CD4-positive, alpha-beta T cell (primary cell): ENCODE measurements at regions not wholly inside any gene's neighbourhood (a gene's known extent, or its start where the extent isn't known, plus 50 kb on each side); places are given as distances from the start of the nearest gene placed in this dataset.

Source experiments
- ATAC-seq: fragments of 200-7000 bp; cut with Tn5 transposase; one replicate; pipeline ENCODE4 v1.10.0; 2022; ENCODE audit warnings: mild to moderate bottlenecking; ENCODE audit not compliant: poor library complexity
- CTCF ChIA-PET: fragments of 350-600 bp; sonication (Branson Sonifier 250); formaldehyde crosslinking; loops from one replicate; lab custom pipeline; 2021; ENCODE audit warnings: antibody characterized with exemption, inconsistent platforms; lab: Charles Lee
- POLR2A ChIA-PET: fragments of 350-600 bp; sonication (Branson Sonifier 250); formaldehyde crosslinking; loops from one replicate; lab custom pipeline; 2021; ENCODE audit warnings: antibody characterized with exemption, inconsistent platforms; lab: Charles Lee
- DNase-seq, 14 experiments: peaks; one replicate each; pipeline ENCODE4 v3.0.0-alpha.2; 2013 to 2020; ENCODE audit warnings: mixed read lengths in 2 of 14
- H3K27ac ChIP-seq, 2 donors: one replicate each; pipeline versions ENCODE4 v1.5.1 to v1.7.0; 2013; ENCODE audit warnings: low read length in 2 of 2, low read depth in 1 of 2, mild to moderate bottlenecking in 1 of 2
- H3K27me3 ChIP-seq, 2 experiments: 1 replicate in 1 of 2; 2 replicates in 1 of 2; pipeline versions ENCODE4 v1.6.1 to v1.7.0; 2013; ENCODE audit warnings: low read length in 2 of 2, control low read depth in 1 of 2, mild to moderate bottlenecking in 1 of 2, moderate library complexity in 1 of 2; ENCODE audit not compliant: insufficient read depth in 2 of 2, control insufficient read depth in 1 of 2
- H3K36me3 ChIP-seq: one replicate; pipeline ENCODE4 v1.6.1; 2013; ENCODE audit warnings: low read length, control low read depth; ENCODE audit not compliant: insufficient read depth
- H3K4me1 ChIP-seq: one replicate; pipeline ENCODE4 v1.6.1; 2013; ENCODE audit warnings: low read length, control low read depth; ENCODE audit not compliant: insufficient read depth
- H3K4me3 ChIP-seq: one replicate; pipeline ENCODE4 v1.5.1; 2013; ENCODE audit warnings: mild to moderate bottlenecking, low read length, moderate library complexity
- H3K9me3 ChIP-seq, 2 experiments: 1 replicate in 1 of 2; 2 replicates in 1 of 2; pipeline versions ENCODE4 v1.6.1 to v1.7.0; 2013; ENCODE audit warnings: low read length in 2 of 2, mild to moderate bottlenecking in 2 of 2, control low read depth in 1 of 2, moderate library complexity in 1 of 2; ENCODE audit not compliant: control insufficient read depth in 1 of 2, insufficient read depth in 1 of 2
- H3K27ac Mint-ChIP-seq: one replicate; pipeline ENCODE4 v1.8.0; 2020; ENCODE audit warnings: mixed read lengths
- H3K27me3 Mint-ChIP-seq: one replicate; pipeline ENCODE4 v1.8.0; 2021; ENCODE audit warnings: mixed read lengths
- H3K36me3 Mint-ChIP-seq: one replicate; pipeline ENCODE4 v1.8.0; 2021; ENCODE audit warnings: low read depth, mixed read lengths
- H3K4me1 Mint-ChIP-seq: one replicate; pipeline ENCODE4 v1.8.0; 2021; ENCODE audit warnings: low read depth, mixed read lengths
- H3K4me3 Mint-ChIP-seq: one replicate; pipeline ENCODE4 v1.8.0; 2020; ENCODE audit warnings: mild to moderate bottlenecking, mixed read lengths
- H3K9me3 Mint-ChIP-seq: one replicate; pipeline ENCODE4 v1.8.0; 2020; ENCODE audit warnings: mixed read lengths
- intact Hi-C, 2 experiments: fragments of 100-400 bp; cut with DNase I in 1 of 2; cut with micrococcal nuclease in 1 of 2; formaldehyde crosslinking; loops; one replicate each; pipeline versions ENCODE4 v1.15.1 to v1.9.0; 2023 to 2025; cut with DNase I, micrococcal nuclease
- TF ChIP-seq, protein P1 (sequence below): fragments of 200-600 bp; IDR thresholded peaks from one replicate; pipeline ENCODE4 v1.8.0; 2022; ENCODE audit warnings: antibody characterized with exemption, mild to moderate bottlenecking

DNA sequence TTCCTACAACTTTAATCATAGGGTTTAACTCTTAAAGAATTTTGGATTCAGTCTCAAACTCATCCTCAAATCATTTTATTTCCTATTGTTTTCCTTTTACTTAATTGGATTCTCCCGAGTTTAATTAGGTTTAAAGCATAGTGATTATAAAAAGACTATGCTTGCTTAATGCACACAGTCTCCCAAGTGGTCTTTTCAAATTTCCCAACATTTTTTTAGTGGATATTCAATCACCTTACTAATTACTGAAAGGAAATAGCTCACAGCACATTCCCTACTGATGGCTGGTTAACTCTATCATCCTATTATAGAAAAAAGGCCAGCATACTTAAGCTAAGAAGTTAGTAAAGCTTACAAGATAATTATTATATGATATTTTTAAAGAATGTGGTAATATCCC, 170.6 kb downstream of the PRDM9 start:
- no peak overlapping the region for H3K27ac ChIP-seq
- intact Hi-C loops: no loop called here
- no peak for DNase-seq
- ChIA-PET POLR2A (no interaction called here), CTCF (no interaction called here)
- no peaks in the 10 kb centered on the region for H3K36me3 ChIP-seq
- H3K27me3 ChIP-seq: no peaks in the 10 kb centered on the region
- H3K4me3 Mint-ChIP-seq: no peak overlapping the region
- TF ChIP-seq, protein P1, sequence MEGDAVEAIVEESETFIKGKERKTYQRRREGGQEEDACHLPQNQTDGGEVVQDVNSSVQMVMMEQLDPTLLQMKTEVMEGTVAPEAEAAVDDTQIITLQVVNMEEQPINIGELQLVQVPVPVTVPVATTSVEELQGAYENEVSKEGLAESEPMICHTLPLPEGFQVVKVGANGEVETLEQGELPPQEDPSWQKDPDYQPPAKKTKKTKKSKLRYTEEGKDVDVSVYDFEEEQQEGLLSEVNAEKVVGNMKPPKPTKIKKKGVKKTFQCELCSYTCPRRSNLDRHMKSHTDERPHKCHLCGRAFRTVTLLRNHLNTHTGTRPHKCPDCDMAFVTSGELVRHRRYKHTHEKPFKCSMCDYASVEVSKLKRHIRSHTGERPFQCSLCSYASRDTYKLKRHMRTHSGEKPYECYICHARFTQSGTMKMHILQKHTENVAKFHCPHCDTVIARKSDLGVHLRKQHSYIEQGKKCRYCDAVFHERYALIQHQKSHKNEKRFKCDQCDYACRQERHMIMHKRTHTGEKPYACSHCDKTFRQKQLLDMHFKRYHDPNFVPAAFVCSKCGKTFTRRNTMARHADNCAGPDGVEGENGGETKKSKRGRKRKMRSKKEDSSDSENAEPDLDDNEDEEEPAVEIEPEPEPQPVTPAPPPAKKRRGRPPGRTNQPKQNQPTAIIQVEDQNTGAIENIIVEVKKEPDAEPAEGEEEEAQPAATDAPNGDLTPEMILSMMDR: no peak
- no peak overlapping the region for H3K4me3 ChIP-seq
- no peak for ATAC-seq
- H3K36me3 Mint-ChIP-seq: no peaks in the 10 kb centered on the region
- H3K4me1 Mint-ChIP-seq: no peaks in the 10 kb centered on the region
- H3K9me3 ChIP-seq: peaks cover 4 to 21% of the 10 kb centered on the region in 2 experiments
- H3K27me3 Mint-ChIP-seq: no peaks in the 10 kb centered on the region
- no peak overlapping the region for H3K27ac Mint-ChIP-seq
- peaks cover 15% of the 10 kb centered on the region for H3K9me3 Mint-ChIP-seq
- no peaks in the 10 kb centered on the region for H3K4me1 ChIP-seq

DNA sequence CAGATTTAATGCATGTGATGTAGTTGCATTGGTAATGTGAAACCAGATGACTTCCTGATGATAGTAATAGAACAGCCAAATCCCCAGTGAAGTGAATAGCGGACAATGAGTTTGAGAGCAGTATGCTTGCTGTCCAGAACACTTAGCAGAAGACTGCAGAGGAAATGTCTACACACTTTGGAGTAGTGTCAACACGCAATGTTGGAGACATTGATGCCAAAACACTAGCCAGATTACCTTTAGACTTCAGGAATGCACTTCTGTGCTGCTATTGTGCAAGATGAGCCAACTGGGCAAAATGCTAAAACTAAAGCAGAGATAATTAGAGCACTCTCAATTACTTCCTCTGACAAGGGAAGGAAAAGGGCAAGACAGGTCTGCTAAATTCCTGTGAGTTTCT, 176.7 kb downstream of the PRDM9 start:
- H3K9me3 ChIP-seq: peaks cover 5 to 8% of the 10 kb centered on the region in 2 experiments
- no peak overlapping the region for H3K27ac ChIP-seq
- no peak for DNase-seq
- no peak for ATAC-seq
- ChIA-PET CTCF (no interaction called here), POLR2A (no interaction called here)
- TF ChIP-seq, protein P1: no peak
- H3K4me1 ChIP-seq: no peaks in the 10 kb centered on the region
- no peaks in the 10 kb centered on the region for H3K27me3 ChIP-seq
- Mint-ChIP-seq H3K36me3 (no peaks in the 10 kb centered on the region), H3K4me1 (no peaks in the 10 kb centered on the region), H3K27me3 (no peaks in the 10 kb centered on the region), H3K27ac (no peak overlapping the region), H3K4me3 (no peak overlapping the region), H3K9me3 (peaks cover 26% of the 10 kb centered on the region)
- no peak overlapping the region for H3K4me3 ChIP-seq
- intact Hi-C loops: no loop called here
- no peaks in the 10 kb centered on the region for H3K36me3 ChIP-seq

DNA sequence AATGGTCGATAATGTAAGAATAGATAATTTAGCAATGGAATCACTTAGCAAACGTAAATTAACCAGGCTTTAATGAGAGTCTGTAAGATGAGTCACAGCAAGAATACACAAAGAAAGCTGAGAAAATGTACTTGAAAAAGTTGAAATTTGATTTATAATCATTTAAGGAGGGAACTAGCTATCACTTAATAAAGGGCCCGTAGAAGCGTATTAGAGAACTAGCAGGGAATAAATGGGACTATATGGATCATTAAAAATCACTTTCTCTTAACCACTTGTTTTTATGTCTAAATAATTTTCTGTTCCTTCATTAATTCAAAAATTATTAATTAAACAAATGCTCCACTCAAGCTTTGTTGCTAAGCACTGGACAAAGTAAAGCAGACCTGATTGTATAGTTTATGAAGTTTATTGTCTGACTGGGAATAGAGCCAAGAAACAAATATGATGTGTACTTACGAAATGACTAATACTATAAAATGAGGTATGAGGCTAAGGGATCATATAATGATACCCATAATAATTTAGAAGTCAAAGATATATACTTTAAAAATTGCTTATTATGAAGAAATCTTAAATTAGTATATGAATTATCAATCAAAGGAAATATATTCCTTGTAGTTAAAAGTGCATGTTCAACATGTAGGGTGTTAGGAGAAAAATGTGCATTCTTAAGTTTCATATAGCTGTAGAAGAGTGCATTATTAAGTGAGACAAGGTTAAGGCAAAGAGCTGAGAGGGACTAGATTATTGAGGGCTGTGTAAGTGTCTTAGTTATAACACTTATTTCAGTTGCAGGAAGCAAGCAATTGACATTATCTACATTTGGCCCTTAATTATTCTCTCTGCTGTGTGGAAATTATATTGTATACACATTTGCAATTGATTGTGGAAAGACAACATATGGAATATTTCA, 196.8 kb downstream of the PRDM9 start:
- H3K4me1 Mint-ChIP-seq: no peaks in the 10 kb centered on the region
- H3K36me3 Mint-ChIP-seq: no peaks in the 10 kb centered on the region

More for the DNA sequence above, 196.8 kb downstream of the PRDM9 start:
- Histone ChIP-seq H3K4me3 (no peak overlapping the region), H3K27me3 (no peaks in the 10 kb centered on the region), H3K4me1 (no peaks in the 10 kb centered on the region), H3K9me3 (no peaks in the 10 kb centered on the region), H3K27ac (no peak overlapping the region), H3K36me3 (no peaks in the 10 kb centered on the region)
- no peak overlapping the region for H3K4me3 Mint-ChIP-seq
- CTCF ChIA-PET: no interaction called here
- ATAC-seq (no peak), DNase-seq (no peak)
- peaks cover 1% of the 10 kb centered on the region for H3K9me3 Mint-ChIP-seq
- POLR2A ChIA-PET: no interaction called here
- H3K27me3 Mint-ChIP-seq: no peaks in the 10 kb centered on the region
- intact Hi-C loops: no loop called here
- H3K27ac Mint-ChIP-seq: no peak overlapping the region
- TF ChIP-seq, protein P1: no peak
